Prostate gland (tissue), 2 donors: ENCODE measurements at regions not wholly inside any gene's neighbourhood (a gene's known extent, or its start where the extent isn't known, plus 50 kb on each side); places are given as distances from the start of the nearest gene placed in this dataset.

ENCODE experiments used
- CTCF ChIP-seq, 4 experiments: fragments of 200-600 bp in 2 of 4; fragments of 450-650 bp in 2 of 4; sonication (generic) in 2 of 4; IDR thresholded peaks; 1 replicate in 3 of 4; 2 replicates in 1 of 4; pipeline ENCODE4 v1.5.1; 2016 to 2019; ENCODE audit warnings: antibody characterized with exemption in 4 of 4, mild to moderate bottlenecking in 2 of 4, moderate library complexity in 2 of 4
- POLR2A ChIP-seq: fragments of 450-650 bp; IDR thresholded peaks from one replicate; pipeline ENCODE4 v1.6.1; 2016; ENCODE audit warnings: antibody characterized with exemption, mild to moderate bottlenecking
- POLR2AphosphoS5 ChIP-seq: sonication (generic); formaldehyde crosslinking; IDR thresholded peaks from one replicate; pipeline ENCODE4 v1.6.1; 2017; ENCODE audit warnings: antibody characterized with exemption

DNA sequence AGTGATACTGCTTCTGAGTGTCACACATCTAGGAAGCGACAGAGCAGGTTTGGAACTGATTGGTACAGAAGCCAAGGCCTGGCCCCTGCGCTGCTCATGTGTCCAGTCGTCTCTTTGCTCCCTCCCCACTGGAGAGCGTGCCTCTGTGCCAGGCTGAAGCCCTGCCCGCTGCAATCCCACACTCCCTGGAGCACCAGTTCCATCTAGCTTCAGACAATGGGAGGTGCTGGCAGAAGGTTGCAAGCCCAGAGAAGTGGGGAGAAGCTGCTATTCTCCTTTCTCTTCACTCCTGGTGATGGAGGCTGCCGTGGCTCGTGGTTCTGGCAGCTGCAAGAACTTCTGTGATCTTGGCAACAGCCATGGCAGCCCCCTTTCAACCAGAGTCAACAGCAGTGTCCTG is 250.9 kb downstream of the MATN1 start:
- TF ChIP-seq CTCF (IDR thresholded peaks at IDR 0.05) (no peak), POLR2A (no peak), POLR2AphosphoS5 (no peak)
